ENCODE measurements at regions not wholly inside any gene's neighbourhood (a gene's known extent, or its start where the extent isn't known, plus 50 kb on each side); places are given as distances from the start of the nearest gene placed in this dataset.

DNA sequence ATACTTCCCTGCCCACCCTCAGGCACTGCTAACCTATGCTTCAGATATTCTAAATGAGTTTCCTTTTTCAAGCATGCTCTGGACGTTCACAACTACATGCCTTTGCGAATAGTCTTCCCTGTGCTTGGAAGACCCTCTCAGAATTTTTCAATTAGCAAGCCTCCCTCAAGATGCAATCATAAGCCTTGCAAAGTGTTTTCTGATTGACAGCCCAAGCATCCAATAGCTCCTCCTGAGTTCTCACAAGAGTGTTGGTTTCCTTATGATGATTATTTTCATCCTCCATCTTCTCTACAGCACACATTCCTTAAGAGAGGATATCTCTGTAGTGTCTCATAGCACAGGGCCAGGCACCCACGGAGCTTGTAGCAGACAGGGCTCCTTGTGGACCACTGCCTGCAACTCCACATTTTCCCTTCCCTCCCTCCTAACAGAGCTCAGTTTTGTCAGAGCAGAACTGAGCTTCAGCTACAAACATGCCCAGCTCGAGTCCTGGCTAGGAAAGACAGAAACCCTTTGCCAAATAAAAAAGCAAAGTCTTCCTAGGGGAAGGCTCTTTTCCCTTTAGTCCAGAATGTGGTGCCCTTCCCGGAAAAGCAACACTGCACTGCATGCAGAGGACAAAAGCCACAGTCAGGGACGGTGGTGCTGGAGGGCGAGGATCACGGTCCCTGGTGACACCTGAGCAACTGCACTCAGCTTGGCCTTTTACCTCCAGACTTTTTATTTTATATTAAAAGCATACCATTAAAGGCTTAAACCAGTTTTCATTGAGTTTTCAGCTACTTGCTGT, 819.8 kb upstream of the ID2 start:
- ATAC-seq: no peak

DNA sequence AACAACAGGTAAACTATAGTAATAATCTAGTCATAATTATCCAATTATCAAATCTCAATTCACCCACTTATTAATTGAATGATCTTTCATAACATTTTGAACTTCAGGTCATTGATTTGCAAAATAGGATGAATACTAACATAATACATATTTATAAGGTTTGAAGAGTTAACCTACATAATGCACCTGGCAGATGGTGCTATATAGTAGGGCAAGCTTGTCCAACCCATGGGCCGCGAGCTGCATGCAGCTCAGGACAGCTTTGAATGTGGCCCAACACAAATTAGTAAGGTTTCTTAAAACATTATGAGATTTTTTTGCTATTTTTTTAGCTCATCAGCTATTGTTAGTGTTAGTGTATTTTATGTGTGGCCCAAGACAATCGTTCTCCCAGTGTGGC, 815.8 kb upstream of the ID2 start:
- intact Hi-C loops (cut with micrococcal nuclease): no loop called here
- H3K36me3 ChIP-seq (ENCODE audit: control insufficient read depth in 1 of 2, insufficient read depth in 2 of 2, low read length in 2 of 2): no peaks in the 10 kb centered on the region
- no TSS peak for BruUV-seq (replicated peaks)
- RAD21 ChIA-PET (ENCODE audit: low non-redundant PET in 1 of 2, low total read pairs in 2 of 2, uncharacterized antibody in 2 of 2, unreplicated experiment in 2 of 2): no interaction called here
- DNase-seq (ENCODE audit: low read depth, low spot score) (no peak), ATAC-seq (no peak)
- H3K4me1 ChIP-seq (ENCODE audit: control insufficient read depth in 1 of 2, insufficient read depth in 2 of 2, low read length in 2 of 2): no peaks in the 10 kb centered on the region
- H2AFZ ChIP-seq (ENCODE audit: low read depth, low read length, poor library complexity, severe bottlenecking): no peak overlapping the region
- no peaks in the 10 kb centered on the region for H3K9me2 ChIP-seq (ENCODE audit: insufficient read depth)
- H3K9ac ChIP-seq (ENCODE audit: low read length): no peak overlapping the region
- CTCF ChIA-PET: no interaction called here
- POLR2A ChIA-PET: no interaction called here
- H4K20me1 ChIP-seq (ENCODE audit: insufficient read depth): no peaks in the 10 kb centered on the region
- H3K27ac ChIP-seq (ENCODE audit: low read depth, low read length): no peak overlapping the region
- no peak overlapping the region for H3K4me3 ChIP-seq (replicated peaks in 1 of 2; ENCODE audit: low read depth in 1 of 2, low read length in 2 of 2)
- no peaks in the 10 kb centered on the region for H3K9me3 ChIP-seq (ENCODE audit: control insufficient read depth in 1 of 2, insufficient read depth in 1 of 2, low read depth in 1 of 2, low read length in 2 of 2)
- no peaks in the 10 kb centered on the region for H3K79me2 ChIP-seq (ENCODE audit: insufficient read depth, low read length)
- H3K27me3 ChIP-seq (ENCODE audit: insufficient read depth, low read length): peaks cover 9% of the 10 kb centered on the region; the same call in 1 of the 2 replicates
- H3K4me2 ChIP-seq (ENCODE audit: low read length): no peak overlapping the region
- TF ChIP-seq POLR2A (IDR thresholded peaks at IDR 0.05; ENCODE audit: borderline replicate concordance, extremely low read depth, insufficient read depth, insufficient read length) (no peak), SRF (IDR thresholded peaks at IDR 0.05; ENCODE audit: low read depth) (no peak), TCF7L2 (IDR thresholded peaks at IDR 0.05; ENCODE audit: borderline replicate concordance, extremely low read depth, insufficient read depth, insufficient read length) (no peak), ELF1 (IDR thresholded peaks at IDR 0.05; ENCODE audit: borderline replicate concordance, low read depth) (no peak), CEBPB (IDR thresholded peaks at IDR 0.05; ENCODE audit: low read depth) (no peak), ZFX (IDR thresholded peaks at IDR 0.05) (no peak), SIN3A (IDR thresholded peaks at IDR 0.05; ENCODE audit: low read depth) (no peak), YY1 (IDR thresholded peaks at IDR 0.05; ENCODE audit: extremely low read depth, insufficient replicate concordance, low read depth, low read length) (no peak), RAD21 (IDR thresholded peaks at IDR 0.05; ENCODE audit: low read depth) (no peak), EZH2phosphoT487 (IDR thresholded peaks at IDR 0.05; ENCODE audit: borderline replicate concordance) (no peak)
- TF ChIP-seq, protein P1, sequence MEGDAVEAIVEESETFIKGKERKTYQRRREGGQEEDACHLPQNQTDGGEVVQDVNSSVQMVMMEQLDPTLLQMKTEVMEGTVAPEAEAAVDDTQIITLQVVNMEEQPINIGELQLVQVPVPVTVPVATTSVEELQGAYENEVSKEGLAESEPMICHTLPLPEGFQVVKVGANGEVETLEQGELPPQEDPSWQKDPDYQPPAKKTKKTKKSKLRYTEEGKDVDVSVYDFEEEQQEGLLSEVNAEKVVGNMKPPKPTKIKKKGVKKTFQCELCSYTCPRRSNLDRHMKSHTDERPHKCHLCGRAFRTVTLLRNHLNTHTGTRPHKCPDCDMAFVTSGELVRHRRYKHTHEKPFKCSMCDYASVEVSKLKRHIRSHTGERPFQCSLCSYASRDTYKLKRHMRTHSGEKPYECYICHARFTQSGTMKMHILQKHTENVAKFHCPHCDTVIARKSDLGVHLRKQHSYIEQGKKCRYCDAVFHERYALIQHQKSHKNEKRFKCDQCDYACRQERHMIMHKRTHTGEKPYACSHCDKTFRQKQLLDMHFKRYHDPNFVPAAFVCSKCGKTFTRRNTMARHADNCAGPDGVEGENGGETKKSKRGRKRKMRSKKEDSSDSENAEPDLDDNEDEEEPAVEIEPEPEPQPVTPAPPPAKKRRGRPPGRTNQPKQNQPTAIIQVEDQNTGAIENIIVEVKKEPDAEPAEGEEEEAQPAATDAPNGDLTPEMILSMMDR (IDR thresholded peaks at IDR 0.05 in 2 of 3, conservative IDR thresholded peaks at IDR 0.05 in 1 of 3; ENCODE audit: borderline replicate concordance in 1 of 3, insufficient read depth in 1 of 3, low read depth in 2 of 3, low read length in 2 of 3): no peak
- TF ChIP-seq, protein P2, sequence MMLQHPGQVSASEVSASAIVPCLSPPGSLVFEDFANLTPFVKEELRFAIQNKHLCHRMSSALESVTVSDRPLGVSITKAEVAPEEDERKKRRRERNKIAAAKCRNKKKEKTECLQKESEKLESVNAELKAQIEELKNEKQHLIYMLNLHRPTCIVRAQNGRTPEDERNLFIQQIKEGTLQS (IDR thresholded peaks at IDR 0.05): no peak

More for the DNA sequence above, 819.8 kb upstream of the ID2 start:
- Histone ChIP-seq H2AFZ (ENCODE audit: low read depth, low read length, poor library complexity, severe bottlenecking) (no peak overlapping the region), H3K27me3 (ENCODE audit: insufficient read depth, low read length) (peaks cover 4% of the 10 kb centered on the region; the same call in 1 of the 2 replicates), H3K9ac (ENCODE audit: low read length) (no peak overlapping the region), H3K9me2 (ENCODE audit: insufficient read depth) (no peaks in the 10 kb centered on the region), H3K27ac (ENCODE audit: low read depth, low read length) (no peak overlapping the region), H3K4me1 (ENCODE audit: control insufficient read depth in 1 of 2, insufficient read depth in 2 of 2, low read length in 2 of 2) (no peaks in the 10 kb centered on the region), H3K79me2 (ENCODE audit: insufficient read depth, low read length) (no peaks in the 10 kb centered on the region), H3K36me3 (ENCODE audit: control insufficient read depth in 1 of 2, insufficient read depth in 2 of 2, low read length in 2 of 2) (no peaks in the 10 kb centered on the region), H3K4me2 (ENCODE audit: low read length) (no peak overlapping the region), H3K9me3 (ENCODE audit: control insufficient read depth in 1 of 2, insufficient read depth in 1 of 2, low read depth in 1 of 2, low read length in 2 of 2) (no peaks in the 10 kb centered on the region), H3K4me3 (replicated peaks in 1 of 2; ENCODE audit: low read depth in 1 of 2, low read length in 2 of 2) (no peak overlapping the region), H4K20me1 (ENCODE audit: insufficient read depth) (no peaks in the 10 kb centered on the region)
- no TSS peak for BruUV-seq (replicated peaks)
- DNase-seq (ENCODE audit: low read depth, low spot score): no peak
- no peak for TF ChIP-seq SP1 (IDR thresholded peaks at IDR 0.05; ENCODE audit: low read depth)
- TF ChIP-seq, protein P3, sequence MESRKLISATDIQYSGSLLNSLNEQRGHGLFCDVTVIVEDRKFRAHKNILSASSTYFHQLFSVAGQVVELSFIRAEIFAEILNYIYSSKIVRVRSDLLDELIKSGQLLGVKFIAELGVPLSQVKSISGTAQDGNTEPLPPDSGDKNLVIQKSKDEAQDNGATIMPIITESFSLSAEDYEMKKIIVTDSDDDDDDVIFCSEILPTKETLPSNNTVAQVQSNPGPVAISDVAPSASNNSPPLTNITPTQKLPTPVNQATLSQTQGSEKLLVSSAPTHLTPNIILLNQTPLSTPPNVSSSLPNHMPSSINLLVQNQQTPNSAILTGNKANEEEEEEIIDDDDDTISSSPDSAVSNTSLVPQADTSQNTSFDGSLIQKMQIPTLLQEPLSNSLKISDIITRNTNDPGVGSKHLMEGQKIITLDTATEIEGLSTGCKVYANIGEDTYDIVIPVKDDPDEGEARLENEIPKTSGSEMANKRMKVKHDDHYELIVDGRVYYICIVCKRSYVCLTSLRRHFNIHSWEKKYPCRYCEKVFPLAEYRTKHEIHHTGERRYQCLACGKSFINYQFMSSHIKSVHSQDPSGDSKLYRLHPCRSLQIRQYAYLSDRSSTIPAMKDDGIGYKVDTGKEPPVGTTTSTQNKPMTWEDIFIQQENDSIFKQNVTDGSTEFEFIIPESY (IDR thresholded peaks at IDR 0.05; ENCODE audit: extremely low read depth, insufficient replicate concordance, low read length): no peak
- intact Hi-C loops (cut with micrococcal nuclease): no loop called here
- ChIA-PET RAD21 (ENCODE audit: low non-redundant PET in 1 of 2, low total read pairs in 2 of 2, uncharacterized antibody in 2 of 2, unreplicated experiment in 2 of 2) (no interaction called here), POLR2A (no interaction called here), CTCF (no interaction called here)
